Prostate gland (tissue), 2 donors: ENCODE measurements at regions not wholly inside any gene's neighbourhood (a gene's known extent, or its start where the extent isn't known, plus 50 kb on each side); places are given as distances from the start of the nearest gene placed in this dataset.

Source experiments
- DNase-seq: peaks from one replicate; pipeline ENCODE4 v3.0.0-alpha.2; 2019; ENCODE audit warnings: low spot score
- H3K27ac ChIP-seq, 2 donors: fragments of 200-600 bp; sonication (generic); 2 replicates each; pipeline ENCODE4 v1.5.1; 2017 to 2019
- H3K27me3 ChIP-seq: fragments of 200-600 bp; sonication (generic); replicated peaks from 2 replicates; pipeline ENCODE4 v1.5.1; 2019; ENCODE audit not compliant: insufficient read depth
- H3K36me3 ChIP-seq, 2 donors: fragments of 200-600 bp; sonication (generic); 1 replicate in 1 of 2; 2 replicates in 1 of 2; pipeline versions ENCODE4 v1.5.1 to v1.8.1; 2017 to 2019
- H3K4me1 ChIP-seq: fragments of 200-600 bp; sonication (generic); replicated peaks from 2 replicates; pipeline ENCODE4 v1.5.1; 2019
- H3K4me3 ChIP-seq, 2 donors: fragments of 200-600 bp; sonication (generic); 2 replicates each; pipeline ENCODE4 v1.5.1; 2017 to 2019
- H3K9me3 ChIP-seq: fragments of 200-600 bp; sonication (generic); 2 replicates; pipeline ENCODE4 v1.5.1; 2017
- CTCF ChIP-seq, 4 experiments: fragments of 200-600 bp in 2 of 4; fragments of 450-650 bp in 2 of 4; sonication (generic) in 2 of 4; IDR thresholded peaks; 1 replicate in 3 of 4; 2 replicates in 1 of 4; pipeline ENCODE4 v1.5.1; 2016 to 2019; ENCODE audit warnings: antibody characterized with exemption in 4 of 4, mild to moderate bottlenecking in 2 of 4, moderate library complexity in 2 of 4
- POLR2A ChIP-seq: fragments of 450-650 bp; IDR thresholded peaks from one replicate; pipeline ENCODE4 v1.6.1; 2016; ENCODE audit warnings: antibody characterized with exemption, mild to moderate bottlenecking
- POLR2AphosphoS5 ChIP-seq: sonication (generic); formaldehyde crosslinking; IDR thresholded peaks from one replicate; pipeline ENCODE4 v1.6.1; 2017; ENCODE audit warnings: antibody characterized with exemption
- WGBS: methylation state at CpG from one replicate; pipeline ENCODE4 v1.1.5; 2018; 5-methylcytosine and 5-hydroxymethylcytosine counted together
- intact Hi-C: fragments of 100-400 bp; cut with DNase I; formaldehyde crosslinking; loops from one replicate; pipeline ENCODE4 v1.14.2; 2022

- Histone ChIP-seq H3K9me3 (no peaks in the 10 kb centered on the region), H3K27ac (no peak overlapping the region), H3K27me3 (no peaks in the 10 kb centered on the region), H3K36me3 (no peaks in the 10 kb centered on the region), H3K4me1 (no peaks in the 10 kb centered on the region), H3K4me3 (no peak overlapping the region)
- DNase-seq: no peak
- no peak for TF ChIP-seq CTCF (IDR thresholded peaks at IDR 0.05)
- no peak for TF ChIP-seq POLR2A
- no peak for TF ChIP-seq POLR2AphosphoS5
- intact Hi-C loops: no loop called here
- WGBS: 83% methylated on average over 4 of the region's 4 CpGs
Measured at GRCh38 chr7:22622116-22622785, 104.7 kb upstream of the IL6 start.

- no peaks in the 10 kb centered on the region for H3K9me3 ChIP-seq
- intact Hi-C loops: no loop called here
- DNase-seq: no peak
Measured at GRCh38 chr7:22618528-22618927, 108.5 kb upstream of the IL6 start.

GRCh38 chr7:22617166-22617565, 109.8 kb upstream of the IL6 start:
- no peak for TF ChIP-seq CTCF (IDR thresholded peaks at IDR 0.05)
- TF ChIP-seq POLR2AphosphoS5: no peak
- TF ChIP-seq POLR2A: no peak
- no peaks in the 10 kb centered on the region for H3K4me1 ChIP-seq
- intact Hi-C loops: no loop called here
- no peak for DNase-seq
- H3K27ac ChIP-seq: no peak overlapping the region
- WGBS: 81% methylated on average over 4 of the region's 4 CpGs
- H3K36me3 ChIP-seq: no peaks in the 10 kb centered on the region
- H3K4me3 ChIP-seq: no peak overlapping the region
- no peaks in the 10 kb centered on the region for H3K9me3 ChIP-seq
- H3K27me3 ChIP-seq: no peaks in the 10 kb centered on the region

More at GRCh38 chr7:22618528-22618927, 108.5 kb upstream of the IL6 start:
- TF ChIP-seq POLR2A (no peak), POLR2AphosphoS5 (no peak), CTCF (IDR thresholded peaks at IDR 0.05) (no peak)
- Histone ChIP-seq H3K27ac (no peak overlapping the region), H3K4me3 (no peak overlapping the region), H3K36me3 (no peaks in the 10 kb centered on the region), H3K4me1 (no peaks in the 10 kb centered on the region), H3K27me3 (no peaks in the 10 kb centered on the region)

- Histone ChIP-seq H3K9me3 (no peaks in the 10 kb centered on the region), H3K4me3 (no peak overlapping the region), H3K36me3 (no peaks in the 10 kb centered on the region), H3K27ac (no peak overlapping the region), H3K4me1 (no peaks in the 10 kb centered on the region), H3K27me3 (no peaks in the 10 kb centered on the region)
- no peak for DNase-seq
- no peak for TF ChIP-seq POLR2A
- no peak for TF ChIP-seq POLR2AphosphoS5
- TF ChIP-seq CTCF (IDR thresholded peaks at IDR 0.05): no peak
- 40% methylated on average over 2 of the region's 2 CpGs for WGBS
- intact Hi-C loops: no loop called here
Measured at GRCh38 chr7:22613496-22613895, 113.5 kb upstream of the IL6 start.

GRCh38 chr7:22612776-22613175, 112.8 kb upstream of the STEAP1B start:
- no peak overlapping the region for H3K4me3 ChIP-seq
- H3K36me3 ChIP-seq: no peaks in the 10 kb centered on the region
- 78% methylated on average over 2 of the region's 2 CpGs for WGBS
- TF ChIP-seq POLR2AphosphoS5 (no peak), POLR2A (no peak), CTCF (IDR thresholded peaks at IDR 0.05) (no peak)
- H3K4me1 ChIP-seq: no peaks in the 10 kb centered on the region
- no peaks in the 10 kb centered on the region for H3K27me3 ChIP-seq
- DNase-seq: no peak
- intact Hi-C loops: no loop called here
- no peaks in the 10 kb centered on the region for H3K9me3 ChIP-seq
- no peak overlapping the region for H3K27ac ChIP-seq
